ENCODE measurements at regions not wholly inside any gene's neighbourhood (a gene's known extent, or its start where the extent isn't known, plus 50 kb on each side); places are given as distances from the start of the nearest gene placed in this dataset.

- no peak overlapping the region for H3K9ac ChIP-seq (ENCODE audit: low read length)
- no peaks in the 10 kb centered on the region for H3K4me1 ChIP-seq (ENCODE audit: insufficient read depth, low read length)
- no peak overlapping the region for H3K4me2 ChIP-seq (ENCODE audit: low read length)
- no peaks in the 10 kb centered on the region for H4K20me1 ChIP-seq (ENCODE audit: insufficient read depth, low read length)
- Mint-ChIP-seq H3K36me3 (ENCODE audit: low read depth, unreplicated experiment) (no peaks in the 10 kb centered on the region), H3K9me3 (ENCODE audit: unreplicated experiment) (no peaks in the 10 kb centered on the region), H3K27me3 (ENCODE audit: low read depth, unreplicated experiment) (no peaks in the 10 kb centered on the region), H3K4me3 (ENCODE audit: unreplicated experiment) (no peak overlapping the region), H3K27ac (ENCODE audit: unreplicated experiment) (no peak overlapping the region), H3K4me1 (ENCODE audit: low read depth, unreplicated experiment) (peaks cover 2% of the 10 kb centered on the region)
- H3K4me3 ChIP-seq (ENCODE audit: insufficient read depth, low read depth, low read length) = no peak overlapping the region
- no peak overlapping the region for H3K27ac ChIP-seq (ENCODE audit: low read depth, low read length)
- no peaks in the 10 kb centered on the region for H3K27me3 ChIP-seq (ENCODE audit: insufficient read depth, low read length)
- no peak overlapping the region for H2AFZ ChIP-seq (ENCODE audit: low read depth, low read length)
- FAIRE-seq (no peak), DNase-seq (ENCODE audit: low read depth) (no peak)
- TF ChIP-seq CTCF (IDR thresholded peaks at IDR 0.05; ENCODE audit: insufficient read depth, low read depth, low read length) (no peak), EZH2 (IDR thresholded peaks at IDR 0.05; ENCODE audit: insufficient read depth, low read length) (no peak)
- H3K79me2 ChIP-seq (ENCODE audit: insufficient read depth, low read length) = no peaks in the 10 kb centered on the region
- no peaks in the 10 kb centered on the region for H3K36me3 ChIP-seq (ENCODE audit: insufficient read depth, low read length)
- H3K9me3 ChIP-seq (ENCODE audit: insufficient read depth, low read depth, low read length) = no peaks in the 10 kb centered on the region
Observed at GRCh38 chr12:84785281-84785680, 127.3 kb downstream of the SLC6A15 start.

GRCh38 chr12:84779169-84779568 lies 133.4 kb downstream of the SLC6A15 start:
- Mint-ChIP-seq H3K27ac (ENCODE audit: unreplicated experiment) (no peak overlapping the region), H3K36me3 (ENCODE audit: low read depth, unreplicated experiment) (no peaks in the 10 kb centered on the region), H3K4me3 (ENCODE audit: unreplicated experiment) (no peak overlapping the region), H3K4me1 (ENCODE audit: low read depth, unreplicated experiment) (no peaks in the 10 kb centered on the region), H3K27me3 (ENCODE audit: low read depth, unreplicated experiment) (no peaks in the 10 kb centered on the region), H3K9me3 (ENCODE audit: unreplicated experiment) (no peaks in the 10 kb centered on the region)
- H3K27ac ChIP-seq (ENCODE audit: low read depth, low read length) = no peak overlapping the region
- H3K9ac ChIP-seq (ENCODE audit: low read length) = no peak overlapping the region
- H3K36me3 ChIP-seq (ENCODE audit: insufficient read depth, low read length) = no peaks in the 10 kb centered on the region
- no peak overlapping the region for H3K4me3 ChIP-seq (ENCODE audit: insufficient read depth, low read depth, low read length)
- no peaks in the 10 kb centered on the region for H4K20me1 ChIP-seq (ENCODE audit: insufficient read depth, low read length)
- FAIRE-seq (peak; percentile 67), DNase-seq (ENCODE audit: low read depth) (no peak)
- no peaks in the 10 kb centered on the region for H3K9me3 ChIP-seq (ENCODE audit: insufficient read depth, low read depth, low read length)
- H3K4me2 ChIP-seq (ENCODE audit: low read length) = no peak overlapping the region
- peak overlapping the region; percentile 6 for H2AFZ ChIP-seq (ENCODE audit: low read depth, low read length)
- H3K79me2 ChIP-seq (ENCODE audit: insufficient read depth, low read length) = no peaks in the 10 kb centered on the region
- no peak for TF ChIP-seq EZH2 (IDR thresholded peaks at IDR 0.05; ENCODE audit: insufficient read depth, low read length)
- TF ChIP-seq CTCF (IDR thresholded peaks at IDR 0.05; ENCODE audit: insufficient read depth, low read depth, low read length) = no peak
- no peaks in the 10 kb centered on the region for H3K27me3 ChIP-seq (ENCODE audit: insufficient read depth, low read length)
- H3K4me1 ChIP-seq (ENCODE audit: insufficient read depth, low read length) = no peaks in the 10 kb centered on the region

GRCh38 chr12:84772281-84772680 lies 140.3 kb downstream of the SLC6A15 start:
- H3K27me3 Mint-ChIP-seq (ENCODE audit: low read depth, unreplicated experiment) = no peaks in the 10 kb centered on the region
- FAIRE-seq (no peak), DNase-seq (ENCODE audit: low read depth) (peak; percentile 61)
- H3K79me2 ChIP-seq (ENCODE audit: insufficient read depth, low read length) = no peaks in the 10 kb centered on the region
- H3K4me1 ChIP-seq (ENCODE audit: insufficient read depth, low read length) = peaks cover 5% of the 10 kb centered on the region
- H3K4me2 ChIP-seq (ENCODE audit: low read length) = peak overlapping the region; percentile 16
- no peak overlapping the region for H3K9ac ChIP-seq (ENCODE audit: low read length)
- no peaks in the 10 kb centered on the region for H3K9me3 ChIP-seq (ENCODE audit: insufficient read depth, low read depth, low read length)
- no peaks in the 10 kb centered on the region for H3K36me3 Mint-ChIP-seq (ENCODE audit: low read depth, unreplicated experiment)
- no peak for TF ChIP-seq EZH2 (IDR thresholded peaks at IDR 0.05; ENCODE audit: insufficient read depth, low read length)
- TF ChIP-seq CTCF (IDR thresholded peaks at IDR 0.05; ENCODE audit: insufficient read depth, low read depth, low read length) = no peak
- H3K4me3 Mint-ChIP-seq (ENCODE audit: unreplicated experiment) = no peak overlapping the region
- H4K20me1 ChIP-seq (ENCODE audit: insufficient read depth, low read length) = no peaks in the 10 kb centered on the region
- H3K27ac Mint-ChIP-seq (ENCODE audit: unreplicated experiment) = no peak overlapping the region
- no peaks in the 10 kb centered on the region for H3K27me3 ChIP-seq (ENCODE audit: insufficient read depth, low read length)
- H3K36me3 ChIP-seq (ENCODE audit: insufficient read depth, low read length) = no peaks in the 10 kb centered on the region
- H3K4me3 ChIP-seq (ENCODE audit: insufficient read depth, low read depth, low read length) = no peak overlapping the region
- H3K4me1 Mint-ChIP-seq (ENCODE audit: low read depth, unreplicated experiment) = peaks cover 7% of the 10 kb centered on the region
- H3K27ac ChIP-seq (ENCODE audit: low read depth, low read length) = no peak overlapping the region
- no peaks in the 10 kb centered on the region for H3K9me3 Mint-ChIP-seq (ENCODE audit: unreplicated experiment)
- no peak overlapping the region for H2AFZ ChIP-seq (ENCODE audit: low read depth, low read length)

All from astrocyte (in vitro differentiated cells and primary cell).